ENCODE measurements at regions not wholly inside any gene's neighbourhood (a gene's known extent, or its start where the extent isn't known, plus 50 kb on each side); places are given as distances from the start of the nearest gene placed in this dataset.

DNA sequence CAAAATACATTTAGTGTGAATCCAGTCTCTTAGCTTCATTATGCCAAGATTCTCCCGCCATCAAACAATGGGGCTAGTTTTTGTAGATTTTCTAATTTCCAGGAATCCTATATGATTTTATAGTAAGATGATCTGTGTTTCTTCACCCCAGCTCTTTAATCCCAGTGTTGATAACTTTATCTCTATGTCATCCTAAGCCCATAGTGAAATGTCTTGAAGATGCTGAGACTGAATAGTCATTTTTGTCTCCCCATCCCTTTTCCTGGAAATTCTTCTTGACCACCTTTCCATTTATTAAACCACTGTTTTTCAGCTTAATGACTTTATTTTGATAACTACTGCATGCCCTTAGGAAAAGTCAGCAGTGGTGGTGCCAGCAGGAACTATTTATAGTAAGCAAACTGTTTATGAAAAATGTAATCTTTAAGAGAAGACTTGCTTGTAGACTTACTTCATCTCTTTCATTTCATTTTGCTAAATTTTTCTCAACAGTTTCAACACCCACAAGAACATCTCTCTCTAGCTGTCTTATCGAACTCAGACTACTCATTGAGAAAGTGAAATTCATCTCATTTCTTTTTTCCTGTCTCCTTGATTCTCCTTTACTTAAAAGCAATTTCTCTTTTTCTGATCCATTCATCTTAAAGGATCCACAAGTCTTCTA is 116.6 kb downstream of the NTMT2 start:
- WGBS, 2 experiments (ENCODE audit: extremely low coverage in 1 of 2, insufficient coverage in 1 of 2, insufficient read length in 1 of 2, insufficient replicate concordance in 2 of 2, low coverage in 1 of 2, low lambda C conversion rate in 2 of 2, missing lambda C conversion rate in 1 of 2) = 92% methylated on average over 2 of the region's 2 CpGs; no CpG with 5 or more reads in 1 of the 2 experiments
- ChIA-PET POLR2A (ENCODE audit: partially characterized antibody) (no interaction called here), CTCF (ENCODE audit: partially characterized antibody) (no interaction called here)
- FAIRE-seq (no peak), DNase-seq (ENCODE audit: low read depth in 1 of 2, low spot score in 2 of 2) (no peak)
- H2AFZ ChIP-seq (ENCODE audit: low read length) = no peak overlapping the region
- no peak overlapping the region for H2BK12ac ChIP-seq (ENCODE audit: low read depth, low read length)
- H3K56ac ChIP-seq (replicated peaks; ENCODE audit: insufficient read length, low read depth, low read length) = no peak overlapping the region
- H3K4me2 ChIP-seq (ENCODE audit: insufficient read depth in 1 of 2, low read depth in 2 of 2, low read length in 2 of 2) = no peak overlapping the region
- no peak overlapping the region for H3K14ac ChIP-seq (ENCODE audit: insufficient read length)
- H4K8ac ChIP-seq (ENCODE audit: extremely low read depth, insufficient read depth, low read length) = no peak overlapping the region
- H4K91ac ChIP-seq (replicated peaks; ENCODE audit: insufficient read length, low read length) = no peak overlapping the region
- H2BK20ac ChIP-seq (ENCODE audit: low read length) = no peak overlapping the region
- H3K4me3 ChIP-seq (ENCODE audit: extremely low read depth in 1 of 4, insufficient read depth in 2 of 4, low read depth in 3 of 4, low read length in 4 of 4) = no peak overlapping the region
- no peak overlapping the region for H3K4ac ChIP-seq (replicated peaks; ENCODE audit: insufficient read length, low read depth, low read length)
- no peak overlapping the region for H2BK120ac ChIP-seq (replicated peaks; ENCODE audit: low read depth, low read length)
- H3K27me3 ChIP-seq (replicated peaks in 1 of 4; ENCODE audit: control insufficient read depth in 3 of 4, extremely low read depth in 1 of 4, insufficient read depth in 3 of 4, low read length in 3 of 4) = no peaks in the 10 kb centered on the region
- no peak overlapping the region for H2BK15ac ChIP-seq (ENCODE audit: low read length)
- H3K23me2 ChIP-seq (ENCODE audit: low read depth, low read length) = no peaks in the 10 kb centered on the region
- H3K79me1 ChIP-seq (ENCODE audit: low read depth, low read length) = no peaks in the 10 kb centered on the region
- peaks cover 0 to 3% (median 0%) of the 10 kb centered on the region in 4 experiments; a peak in 1 of 7 replicates for H3K4me1 ChIP-seq (replicated peaks in 1 of 4; ENCODE audit: control insufficient read depth in 3 of 4, insufficient read depth in 4 of 4, low read length in 3 of 4)
- no peaks in the 10 kb centered on the region for H3K36me3 ChIP-seq (ENCODE audit: control insufficient read depth in 2 of 4, insufficient read depth in 4 of 4, low read length in 3 of 4)
- H3K18ac ChIP-seq (ENCODE audit: extremely low read depth, low read length) = no peak overlapping the region
- H2BK5ac ChIP-seq (ENCODE audit: low read depth, low read length) = no peak overlapping the region
- H4K20me1 ChIP-seq (replicated peaks in 1 of 2; ENCODE audit: control insufficient read depth in 1 of 2, insufficient read depth in 2 of 2, low read length in 2 of 2) = no peaks in the 10 kb centered on the region
- no peak overlapping the region for H3K27ac ChIP-seq (ENCODE audit: low read depth, low read length)
- H3K9me3 ChIP-seq (ENCODE audit: insufficient read depth in 2 of 2, low read depth in 1 of 2, low read length in 1 of 2) = no peaks in the 10 kb centered on the region; a peak in 1 of 4 replicates
- no peak overlapping the region for H4K5ac ChIP-seq (ENCODE audit: insufficient read length, low read depth, low read length)
- no peak overlapping the region for H3K23ac ChIP-seq (ENCODE audit: insufficient read length)
- H3K79me2 ChIP-seq (ENCODE audit: control insufficient read depth in 1 of 2, insufficient read depth in 2 of 2, low read length in 2 of 2) = no peaks in the 10 kb centered on the region
- H3K9ac ChIP-seq (replicated peaks in 1 of 4; ENCODE audit: extremely low read depth in 1 of 4, low read depth in 3 of 4, low read length in 3 of 4) = no peak overlapping the region
- H2AK5ac ChIP-seq (ENCODE audit: low read depth, low read length) = no peak overlapping the region
- TF ChIP-seq RNF2 (IDR thresholded peaks at IDR 0.05; ENCODE audit: borderline replicate concordance, low read depth, low read length, missing control alignments, poor library complexity, severe bottlenecking) (no peak), NANOG (IDR thresholded peaks at IDR 0.05; ENCODE audit: insufficient read depth, low read depth, low read length, poor library complexity, severe bottlenecking) (no peak), RXRA (IDR thresholded peaks at IDR 0.05; ENCODE audit: insufficient read depth, low read depth, low read length) (no peak), RAD21 (IDR thresholded peaks at IDR 0.05 in 1 of 2, conservative IDR thresholded peaks at IDR 0.05 in 1 of 2; ENCODE audit: low read depth in 2 of 2, low read length in 2 of 2) (no peak), SIRT6 (IDR thresholded peaks at IDR 0.05; ENCODE audit: low read length) (no peak), SAP30 (IDR thresholded peaks at IDR 0.05; ENCODE audit: insufficient read depth, insufficient replicate concordance, low read length) (no peak), RFX5 (IDR thresholded peaks at IDR 0.05; ENCODE audit: borderline replicate concordance, low read depth, low read length) (no peak), SP1 (IDR thresholded peaks at IDR 0.05; ENCODE audit: low read depth, low read length) (no peak), SIN3A (conservative IDR thresholded peaks at IDR 0.05 in 1 of 2, IDR thresholded peaks at IDR 0.05 in 1 of 2; ENCODE audit: low read depth in 1 of 2, low read length in 2 of 2) (no peak), RBBP5 (IDR thresholded peaks at IDR 0.05; ENCODE audit: borderline replicate concordance, low read depth, low read length) (no peak)
- TF ChIP-seq, protein P1, sequence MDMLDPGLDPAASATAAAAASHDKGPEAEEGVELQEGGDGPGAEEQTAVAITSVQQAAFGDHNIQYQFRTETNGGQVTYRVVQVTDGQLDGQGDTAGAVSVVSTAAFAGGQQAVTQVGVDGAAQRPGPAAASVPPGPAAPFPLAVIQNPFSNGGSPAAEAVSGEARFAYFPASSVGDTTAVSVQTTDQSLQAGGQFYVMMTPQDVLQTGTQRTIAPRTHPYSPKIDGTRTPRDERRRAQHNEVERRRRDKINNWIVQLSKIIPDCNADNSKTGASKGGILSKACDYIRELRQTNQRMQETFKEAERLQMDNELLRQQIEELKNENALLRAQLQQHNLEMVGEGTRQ (IDR thresholded peaks at IDR 0.05; ENCODE audit: low read length) = no peak

Measured in H1 (cell line).